GM23338 (cell line): ENCODE measurements at regions not wholly inside any gene's neighbourhood (a gene's known extent, or its start where the extent isn't known, plus 50 kb on each side); places are given as distances from the start of the nearest gene placed in this dataset.

Experiments used
- ATAC-seq: fragments of 200-7000 bp; cut with Tn5 transposase; 3 replicates; pipeline ENCODE4 v1.9.1; 2020
- DNase-seq: peaks from one replicate; pipeline ENCODE4 v3.0.0-alpha.2; 2015; ENCODE audit warnings: low spot score
- H2AFZ ChIP-seq: fragments of 200-600 bp; sonication (generic); 2 replicates; pipeline ENCODE4 v1.8.0; 2016; ENCODE audit warnings: antibody characterized with exemption, mild to moderate bottlenecking, moderate library complexity
- H3F3A ChIP-seq: fragments of 200-600 bp; sonication (generic); replicated peaks from 2 replicates; pipeline ENCODE4 v1.8.0; 2017; ENCODE audit warnings: antibody characterized with exemption, mixed run types, low read depth
- H3K27ac ChIP-seq: fragments of 200-600 bp; sonication (generic); 2 replicates; pipeline ENCODE4 v1.6.1; 2016; ENCODE audit warnings: low read depth
- H3K27me3 ChIP-seq: fragments of 200-600 bp; sonication (generic); 2 replicates; pipeline ENCODE4 v1.8.0; 2016; ENCODE audit warnings: mild to moderate bottlenecking, mixed run types, moderate library complexity; ENCODE audit not compliant: insufficient read depth
- H3K36me3 ChIP-seq: fragments of 200-600 bp; sonication (generic); 2 replicates; pipeline ENCODE4 v1.8.0; 2016; ENCODE audit warnings: mild to moderate bottlenecking; ENCODE audit not compliant: insufficient read depth
- H3K4me1 ChIP-seq: fragments of 200-600 bp; sonication (generic); 2 replicates; pipeline ENCODE4 v1.8.0; 2016; ENCODE audit warnings: mild to moderate bottlenecking, moderate library complexity; ENCODE audit not compliant: insufficient read depth
- H3K4me2 ChIP-seq: fragments of 200-600 bp; sonication (generic); 2 replicates; pipeline ENCODE4 v1.7.1; 2017; ENCODE audit warnings: mixed run types
- H3K4me3 ChIP-seq: fragments of 200-600 bp; sonication (generic); 2 replicates; pipeline ENCODE4 v1.6.1; 2016; ENCODE audit warnings: mixed run types
- H3K79me2 ChIP-seq: fragments of 200-600 bp; sonication (generic); replicated peaks from 2 replicates; pipeline ENCODE4 v1.8.0; 2017; ENCODE audit warnings: mild to moderate bottlenecking; ENCODE audit not compliant: insufficient read depth
- H3K9me2 ChIP-seq: fragments of 200-600 bp; sonication (generic); 2 replicates; pipeline ENCODE4 v1.8.0; 2017; ENCODE audit not compliant: insufficient read depth
- H4K20me1 ChIP-seq: fragments of 200-600 bp; sonication (generic); replicated peaks from 2 replicates; pipeline ENCODE4 v1.8.0; 2017; ENCODE audit warnings: mild to moderate bottlenecking; ENCODE audit not compliant: insufficient read depth
- H3K27ac Mint-ChIP-seq: 2 replicates; pipeline ENCODE4 v1.8.0; 2020; ENCODE audit warnings: inconsistent platforms, mild to moderate bottlenecking, moderate library complexity, mixed read lengths
- H3K27me3 Mint-ChIP-seq: 3 replicates; pipeline ENCODE4 v1.8.0; 2022; ENCODE audit warnings: low read depth, mild to moderate bottlenecking, moderate library complexity, mixed read lengths, inconsistent platforms; ENCODE audit not compliant: insufficient read depth, poor library complexity
- H3K36me3 Mint-ChIP-seq: 3 replicates; pipeline ENCODE4 v1.8.0; 2021; ENCODE audit warnings: low read depth, mild to moderate bottlenecking, inconsistent platforms, moderate library complexity, mixed read lengths
- H3K4me1 Mint-ChIP-seq: 3 replicates; pipeline ENCODE4 v1.8.0; 2020; ENCODE audit warnings: mild to moderate bottlenecking, inconsistent platforms, mixed read lengths
- H3K4me3 Mint-ChIP-seq: 3 replicates; pipeline ENCODE4 v1.8.0; 2021; ENCODE audit warnings: moderate library complexity, mild to moderate bottlenecking, inconsistent platforms, mixed read lengths
- H3K9me3 Mint-ChIP-seq: 3 replicates; pipeline ENCODE4 v1.8.0; 2020; ENCODE audit warnings: moderate library complexity, mild to moderate bottlenecking, inconsistent platforms, mixed read lengths
- CREB1 ChIP-seq: fragments of 250-450 bp; sonication (Bioruptor Pico); IDR thresholded peaks from 2 replicates; pipeline ENCODE4 v1.5.0; 2020; ENCODE audit warnings: low read depth, mild to moderate bottlenecking, moderate library complexity
- EZH2 ChIP-seq: fragments of 200-600 bp; sonication (generic); IDR thresholded peaks from one replicate; pipeline ENCODE4 v1.8.0; 2017; ENCODE audit warnings: antibody characterized with exemption, mild to moderate bottlenecking, low read depth; ENCODE audit not compliant: unreplicated experiment
- EZH2phosphoT487 ChIP-seq: fragments of 200-600 bp; sonication (generic); IDR thresholded peaks from one replicate; pipeline ENCODE4 v1.8.1; 2018; ENCODE audit warnings: antibody characterized with exemption; ENCODE audit not compliant: unreplicated experiment
- JUNB ChIP-seq: IDR thresholded peaks from one replicate; pipeline ENCODE4 v1.6.1; 2016; ENCODE audit warnings: antibody characterized with exemption; ENCODE audit not compliant: unreplicated experiment
- NANOG ChIP-seq: IDR thresholded peaks from 2 replicates; pipeline ENCODE4 v1.6.1; 2016; ENCODE audit warnings: antibody characterized with exemption, borderline replicate concordance
- POLR2AphosphoS5 ChIP-seq: IDR thresholded peaks from 2 replicates; pipeline ENCODE4 v1.6.1; 2016; ENCODE audit warnings: antibody characterized with exemption, low read depth
- REST ChIP-seq: IDR thresholded peaks from one replicate; pipeline ENCODE4 v1.6.1; 2018; ENCODE audit warnings: antibody characterized with exemption; ENCODE audit not compliant: unreplicated experiment
- STAT1 ChIP-seq: IDR thresholded peaks from one replicate; pipeline ENCODE4 v1.6.1; 2016; ENCODE audit warnings: antibody characterized with exemption; ENCODE audit not compliant: unreplicated experiment
- ZNF114 ChIP-seq: fragments of 250-450 bp; sonication (Bioruptor Pico); IDR thresholded peaks from 2 replicates; pipeline ENCODE4 v1.5.0; 2020; ENCODE audit warnings: mild to moderate bottlenecking, moderate library complexity
- ZNF331 ChIP-seq: fragments of 250-450 bp; sonication (Bioruptor Pico); IDR thresholded peaks from 2 replicates; pipeline ENCODE4 v1.5.0; 2020; ENCODE audit warnings: low read depth, mild to moderate bottlenecking, moderate library complexity
- TF ChIP-seq, protein P1 (sequence below): fragments of 250-450 bp; sonication (Bioruptor Pico); IDR thresholded peaks from 2 replicates; pipeline ENCODE4 v1.5.0; 2020; ENCODE audit warnings: mild to moderate bottlenecking, moderate library complexity

DNA sequence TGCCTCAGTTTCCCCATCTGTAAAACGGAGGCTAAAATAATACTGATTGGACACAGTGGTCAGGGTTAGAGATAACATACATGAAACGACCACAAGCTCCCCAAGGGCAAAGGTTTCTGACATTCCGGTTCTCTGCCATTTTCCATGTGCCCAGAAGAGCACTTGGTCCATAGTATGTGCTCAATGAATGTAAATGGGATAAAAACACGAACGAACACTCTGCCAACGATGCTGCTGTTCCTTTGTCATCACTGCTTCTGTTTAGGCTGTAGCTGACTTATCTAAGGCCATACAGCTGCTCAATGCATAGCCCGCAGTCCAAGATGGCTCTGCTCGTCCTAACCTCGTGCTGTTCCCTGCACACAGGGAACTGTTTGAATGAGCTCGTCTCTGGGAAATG, 102.0 kb downstream of the RMI2 start:
- no peak overlapping the region for H3K4me3 Mint-ChIP-seq

DNA sequence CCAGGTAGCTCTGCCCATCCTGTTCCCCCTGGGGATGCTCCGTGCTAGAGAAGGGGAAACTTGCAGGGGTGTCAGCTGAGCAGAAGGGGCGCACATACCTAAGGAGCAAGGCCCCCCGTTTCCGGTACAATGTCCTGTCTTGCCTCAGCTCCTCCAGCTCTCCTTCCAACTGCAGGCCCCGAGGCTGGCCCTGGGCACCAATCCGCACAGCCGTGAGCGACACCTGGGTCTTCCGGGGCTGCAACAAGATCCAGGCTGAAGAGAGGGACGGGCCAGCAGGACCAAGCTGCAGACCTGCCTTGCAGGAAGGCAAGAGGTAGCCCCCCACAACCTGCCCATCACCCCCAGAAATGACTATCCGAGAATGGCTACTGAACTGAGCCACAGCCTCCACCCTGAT, 102.6 kb downstream of the RMI2 start:
- H3K27me3 ChIP-seq, result no peaks in the 10 kb centered on the region
- Mint-ChIP-seq H3K36me3 (no peaks in the 10 kb centered on the region), H3K4me3 (no peak overlapping the region), H3K27me3 (peaks cover 5% of the 10 kb centered on the region), H3K4me1 (no peaks in the 10 kb centered on the region), H3K27ac (no peak overlapping the region), H3K9me3 (no peaks in the 10 kb centered on the region)
- no peaks in the 10 kb centered on the region for H3K9me2 ChIP-seq
- no peaks in the 10 kb centered on the region for H4K20me1 ChIP-seq
- no peaks in the 10 kb centered on the region for H3K4me1 ChIP-seq
- DNase-seq (no peak), ATAC-seq (no peak)
- no peak overlapping the region for H2AFZ ChIP-seq
- H3K4me3 ChIP-seq, result no peak overlapping the region
- no peak for TF ChIP-seq ZNF114 (CRISPR knock-in tag)
- no peak for TF ChIP-seq ZNF331 (CRISPR knock-in tag)
- TF ChIP-seq NANOG, result no peak
- no peak for TF ChIP-seq JUNB
- TF ChIP-seq EZH2phosphoT487, result no peak
- TF ChIP-seq CREB1 (CRISPR knock-in tag), result no peak
- no peak for TF ChIP-seq STAT1
- TF ChIP-seq REST, result no peak
- TF ChIP-seq, protein P1, sequence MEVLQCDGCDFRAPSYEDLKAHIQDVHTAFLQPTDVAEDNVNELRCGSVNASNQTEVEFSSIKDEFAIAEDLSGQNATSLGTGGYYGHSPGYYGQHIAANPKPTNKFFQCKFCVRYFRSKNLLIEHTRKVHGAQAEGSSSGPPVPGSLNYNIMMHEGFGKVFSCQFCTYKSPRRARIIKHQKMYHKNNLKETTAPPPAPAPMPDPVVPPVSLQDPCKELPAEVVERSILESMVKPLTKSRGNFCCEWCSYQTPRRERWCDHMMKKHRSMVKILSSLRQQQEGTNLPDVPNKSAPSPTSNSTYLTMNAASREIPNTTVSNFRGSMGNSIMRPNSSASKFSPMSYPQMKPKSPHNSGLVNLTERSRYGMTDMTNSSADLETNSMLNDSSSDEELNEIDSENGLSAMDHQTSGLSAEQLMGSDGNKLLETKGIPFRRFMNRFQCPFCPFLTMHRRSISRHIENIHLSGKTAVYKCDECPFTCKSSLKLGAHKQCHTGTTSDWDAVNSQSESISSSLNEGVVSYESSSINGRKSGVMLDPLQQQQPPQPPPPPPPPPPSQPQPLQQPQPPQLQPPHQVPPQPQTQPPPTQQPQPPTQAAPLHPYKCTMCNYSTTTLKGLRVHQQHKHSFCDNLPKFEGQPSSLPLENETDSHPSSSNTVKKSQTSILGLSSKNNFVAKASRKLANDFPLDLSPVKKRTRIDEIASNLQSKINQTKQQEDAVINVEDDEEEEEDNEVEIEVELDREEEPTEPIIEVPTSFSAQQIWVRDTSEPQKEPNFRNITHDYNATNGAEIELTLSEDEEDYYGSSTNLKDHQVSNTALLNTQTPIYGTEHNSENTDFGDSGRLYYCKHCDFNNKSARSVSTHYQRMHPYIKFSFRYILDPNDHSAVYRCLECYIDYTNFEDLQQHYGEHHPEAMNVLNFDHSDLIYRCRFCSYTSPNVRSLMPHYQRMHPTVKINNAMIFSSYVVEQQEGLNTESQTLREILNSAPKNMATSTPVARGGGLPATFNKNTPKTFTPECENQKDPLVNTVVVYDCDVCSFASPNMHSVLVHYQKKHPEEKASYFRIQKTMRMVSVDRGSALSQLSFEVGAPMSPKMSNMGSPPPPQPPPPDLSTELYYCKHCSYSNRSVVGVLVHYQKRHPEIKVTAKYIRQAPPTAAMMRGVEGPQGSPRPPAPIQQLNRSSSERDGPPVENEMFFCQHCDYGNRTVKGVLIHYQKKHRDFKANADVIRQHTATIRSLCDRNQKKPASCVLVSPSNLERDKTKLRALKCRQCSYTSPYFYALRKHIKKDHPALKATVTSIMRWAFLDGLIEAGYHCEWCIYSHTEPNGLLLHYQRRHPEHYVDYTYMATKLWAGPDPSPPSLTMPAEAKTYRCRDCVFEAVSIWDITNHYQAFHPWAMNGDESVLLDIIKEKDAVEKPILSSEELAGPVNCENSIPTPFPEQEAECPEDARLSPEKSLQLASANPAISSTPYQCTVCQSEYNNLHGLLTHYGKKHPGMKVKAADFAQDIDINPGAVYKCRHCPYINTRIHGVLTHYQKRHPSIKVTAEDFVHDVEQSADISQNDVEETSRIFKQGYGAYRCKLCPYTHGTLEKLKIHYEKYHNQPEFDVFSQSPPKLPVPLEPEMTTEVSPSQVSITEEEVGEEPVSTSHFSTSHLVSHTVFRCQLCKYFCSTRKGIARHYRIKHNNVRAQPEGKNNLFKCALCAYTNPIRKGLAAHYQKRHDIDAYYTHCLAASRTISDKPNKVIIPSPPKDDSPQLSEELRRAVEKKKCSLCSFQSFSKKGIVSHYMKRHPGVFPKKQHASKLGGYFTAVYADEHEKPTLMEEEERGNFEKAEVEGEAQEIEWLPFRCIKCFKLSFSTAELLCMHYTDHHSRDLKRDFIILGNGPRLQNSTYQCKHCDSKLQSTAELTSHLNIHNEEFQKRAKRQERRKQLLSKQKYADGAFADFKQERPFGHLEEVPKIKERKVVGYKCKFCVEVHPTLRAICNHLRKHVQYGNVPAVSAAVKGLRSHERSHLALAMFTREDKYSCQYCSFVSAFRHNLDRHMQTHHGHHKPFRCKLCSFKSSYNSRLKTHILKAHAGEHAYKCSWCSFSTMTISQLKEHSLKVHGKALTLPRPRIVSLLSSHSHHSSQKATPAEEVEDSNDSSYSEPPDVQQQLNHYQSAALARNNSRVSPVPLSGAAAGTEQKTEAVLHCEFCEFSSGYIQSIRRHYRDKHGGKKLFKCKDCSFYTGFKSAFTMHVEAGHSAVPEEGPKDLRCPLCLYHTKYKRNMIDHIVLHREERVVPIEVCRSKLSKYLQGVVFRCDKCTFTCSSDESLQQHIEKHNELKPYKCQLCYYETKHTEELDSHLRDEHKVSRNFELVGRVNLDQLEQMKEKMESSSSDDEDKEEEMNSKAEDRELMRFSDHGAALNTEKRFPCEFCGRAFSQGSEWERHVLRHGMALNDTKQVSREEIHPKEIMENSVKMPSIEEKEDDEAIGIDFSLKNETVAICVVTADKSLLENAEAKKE (CRISPR knock-in tag), result no peak
- TF ChIP-seq EZH2, result no peak
- TF ChIP-seq POLR2AphosphoS5, result no peak
- no peak overlapping the region for H3K27ac ChIP-seq
- H3K4me2 ChIP-seq, result no peak overlapping the region
- no peaks in the 10 kb centered on the region for H3K79me2 ChIP-seq
- no peaks in the 10 kb centered on the region for H3F3A ChIP-seq
- H3K36me3 ChIP-seq, result no peaks in the 10 kb centered on the region

More for the DNA sequence above, 102.0 kb downstream of the RMI2 start:
- no peak for TF ChIP-seq STAT1
- Histone ChIP-seq H3K36me3 (no peaks in the 10 kb centered on the region), H3K4me3 (no peak overlapping the region), H3K9me2 (no peaks in the 10 kb centered on the region), H4K20me1 (no peaks in the 10 kb centered on the region), H3K4me2 (no peak overlapping the region), H3F3A (no peaks in the 10 kb centered on the region), H3K4me1 (no peaks in the 10 kb centered on the region), H2AFZ (no peak overlapping the region), H3K27me3 (no peaks in the 10 kb centered on the region), H3K27ac (no peak overlapping the region), H3K79me2 (no peaks in the 10 kb centered on the region)
- ATAC-seq (no peak), DNase-seq (no peak)
- no peaks in the 10 kb centered on the region for H3K4me1 Mint-ChIP-seq
- no peak overlapping the region for H3K27ac Mint-ChIP-seq
- H3K36me3 Mint-ChIP-seq, result no peaks in the 10 kb centered on the region
- no peaks in the 10 kb centered on the region for H3K9me3 Mint-ChIP-seq
- peaks cover 5% of the 10 kb centered on the region for H3K27me3 Mint-ChIP-seq
